NCI-H69 (cell line): ENCODE measurements at regions not wholly inside any gene's neighbourhood (a gene's known extent, or its start where the extent isn't known, plus 50 kb on each side); places are given as distances from the start of the nearest gene placed in this dataset.
"Not testable (repeated sequence)": the region's sequence is repeated elsewhere in the genome, so short reads cannot be mapped to it uniquely, and the experiment has no call there.

ENCODE experiments used
- DNase-seq: peaks from one replicate; lab custom pipeline; 2025; lab: John Stamatoyannopoulos, UW

DNA sequence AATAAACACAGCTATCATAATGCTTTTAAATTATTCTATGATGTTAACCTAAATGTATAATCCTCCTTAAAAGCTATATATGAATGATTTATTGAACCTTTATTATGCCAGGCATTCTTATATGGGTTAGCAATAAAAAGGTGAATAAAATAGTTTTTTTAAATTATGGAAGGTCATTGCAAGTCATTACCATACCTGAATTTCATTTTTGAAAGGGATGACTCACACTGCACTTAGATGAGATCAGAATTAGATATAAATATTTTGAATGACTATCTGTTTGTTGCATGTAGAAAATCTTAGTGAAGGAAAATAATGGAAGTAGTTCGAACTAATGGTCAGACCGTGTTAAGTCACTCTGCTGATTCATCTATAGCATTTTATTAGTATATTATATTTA, 822.3 kb downstream of the LUZP2 start:
- DNase-seq: no peak

DNA sequence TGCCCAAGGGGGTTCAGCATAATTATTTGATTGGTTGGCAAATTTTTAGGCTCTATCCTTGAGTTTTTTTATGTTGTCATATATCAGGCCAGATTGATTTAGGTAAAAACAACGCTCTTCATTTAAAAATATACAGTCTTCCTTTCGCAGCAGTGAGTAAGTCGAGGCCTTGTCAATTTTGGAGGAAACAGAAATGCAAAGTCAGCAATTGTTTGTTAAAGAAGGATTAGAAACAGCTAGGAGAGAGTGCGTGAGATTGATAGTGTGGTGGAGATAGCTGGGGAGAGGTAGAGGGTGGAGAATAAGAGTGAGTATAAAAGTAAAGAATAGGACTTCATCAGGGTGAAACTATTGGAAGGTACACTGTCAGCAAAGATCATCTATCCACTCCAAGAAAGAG, 830.8 kb downstream of the LUZP2 start:
- DNase-seq: no peak

DNA sequence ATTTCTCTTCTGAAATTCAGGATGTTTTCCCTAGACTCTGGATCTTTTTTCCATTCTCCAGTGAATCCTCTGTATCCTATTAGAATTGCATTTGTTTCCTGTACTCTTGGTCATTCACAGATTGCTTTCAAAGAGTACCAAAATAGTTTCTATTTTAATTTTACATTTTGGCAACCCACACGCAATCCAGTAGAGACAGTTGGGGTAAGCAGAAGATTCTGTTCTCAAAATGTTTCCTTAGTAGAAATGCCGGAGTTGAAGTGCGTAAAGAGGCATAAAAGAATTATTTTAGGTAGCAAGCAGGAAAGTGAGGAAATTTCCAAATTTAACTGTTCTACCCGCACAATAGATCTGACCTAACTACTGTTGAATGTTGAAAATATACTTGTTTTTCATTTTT, 842.4 kb downstream of the LUZP2 start:
- DNase-seq: no peak

DNA sequence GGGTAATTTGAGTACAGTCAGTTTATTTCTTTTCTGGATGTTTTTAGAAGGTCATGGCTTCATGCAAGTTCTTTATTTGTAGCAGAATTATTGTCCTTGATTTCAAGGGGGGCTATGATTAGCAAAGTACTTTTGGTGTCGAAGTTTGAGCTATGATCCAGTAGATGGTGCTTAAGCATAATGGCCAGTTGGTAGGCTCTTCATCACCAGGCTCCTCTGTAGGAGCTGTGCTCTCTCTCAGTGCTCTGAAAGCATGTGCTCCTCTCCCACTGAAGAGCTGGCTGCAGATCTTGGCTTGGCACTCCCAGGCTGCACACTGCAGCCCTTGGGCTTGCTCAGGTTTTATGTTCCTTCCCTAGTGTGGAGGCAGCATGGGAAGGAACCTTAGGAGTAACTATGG, 852.7 kb downstream of the LUZP2 start:
- DNase-seq: no peak

DNA sequence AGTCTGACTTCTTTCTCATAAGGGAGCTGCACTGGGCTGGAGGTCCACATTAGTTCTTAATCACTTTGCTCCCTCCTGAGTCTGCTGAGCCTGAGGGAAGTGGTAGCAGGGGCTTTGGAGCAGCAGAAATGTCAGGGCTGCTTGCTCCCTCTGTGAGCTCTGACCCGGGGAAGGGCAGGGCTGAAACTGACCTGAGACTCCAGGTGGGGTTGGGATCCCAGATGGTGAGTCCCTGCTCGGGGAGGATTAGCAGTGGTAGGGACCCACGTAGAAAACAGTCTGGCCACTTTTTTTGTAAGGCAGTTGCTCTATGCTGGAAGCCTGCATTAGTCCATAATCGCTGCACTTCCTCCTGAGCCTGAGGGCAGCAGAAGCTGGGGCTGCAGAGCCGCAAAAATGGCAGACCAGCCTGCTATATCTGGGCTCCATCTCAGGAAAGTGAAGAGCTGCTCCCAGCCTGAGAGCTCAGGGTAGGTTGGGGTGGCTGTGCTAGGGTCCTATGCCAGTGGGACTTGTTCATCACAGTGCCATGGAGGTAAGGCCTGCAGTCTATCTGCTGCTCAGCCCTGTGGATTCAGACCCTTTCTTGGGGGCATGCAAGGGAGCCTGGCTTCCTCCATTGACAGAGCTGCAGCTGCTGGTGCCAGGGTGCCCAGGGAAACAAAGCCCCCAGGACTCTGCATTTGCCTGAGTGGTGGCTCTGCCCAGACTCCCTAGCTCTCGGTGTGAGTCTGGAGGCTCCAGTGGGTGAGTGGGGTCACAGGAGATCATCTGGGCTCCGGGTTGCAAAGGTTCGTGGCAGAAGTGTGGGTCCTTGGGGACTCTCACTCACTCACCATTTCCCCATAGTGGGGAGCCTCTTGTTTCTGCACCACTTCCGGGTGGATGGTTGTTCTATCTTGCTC, 854.3 kb downstream of the LUZP2 start:
- no peak for DNase-seq

DNA sequence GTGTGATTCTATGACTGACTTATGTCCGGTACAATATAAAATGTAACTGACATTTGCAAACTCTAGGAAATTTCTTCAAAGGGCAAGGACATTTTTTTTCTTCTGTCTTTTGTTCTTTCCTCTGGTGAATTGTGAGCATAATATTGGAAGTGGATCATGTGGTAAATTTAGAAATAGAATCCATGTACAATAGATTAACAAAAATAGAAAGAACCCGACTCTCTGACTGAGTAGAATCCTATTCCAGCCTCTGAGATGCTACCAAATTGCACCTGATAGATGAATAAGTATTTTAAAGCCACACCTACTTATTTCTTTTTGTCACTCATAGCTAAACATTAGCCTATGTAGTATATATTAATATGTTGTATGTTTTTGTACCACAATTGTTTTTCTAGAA, 860.3 kb downstream of the LUZP2 start:
- no peak for DNase-seq

DNA sequence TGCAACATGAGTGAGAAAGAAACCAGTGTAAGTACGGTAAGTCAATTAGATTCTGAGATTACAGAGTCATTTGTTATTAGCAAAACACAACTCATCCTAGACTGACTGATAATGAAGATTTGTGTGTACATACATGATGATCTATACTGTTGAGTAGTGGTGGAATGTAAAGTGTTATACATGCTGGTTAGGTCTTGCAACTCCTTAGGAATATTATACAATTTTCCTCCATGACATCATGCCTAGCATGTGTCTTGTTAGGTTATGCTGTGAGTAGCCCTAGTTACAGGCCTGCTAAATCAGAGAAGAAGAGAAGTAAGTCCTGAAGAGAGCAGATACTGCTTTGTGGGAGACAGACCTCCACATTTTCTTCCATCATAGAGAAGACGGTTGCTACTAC, 880.6 kb downstream of the LUZP2 start:
- no peak for DNase-seq

DNA sequence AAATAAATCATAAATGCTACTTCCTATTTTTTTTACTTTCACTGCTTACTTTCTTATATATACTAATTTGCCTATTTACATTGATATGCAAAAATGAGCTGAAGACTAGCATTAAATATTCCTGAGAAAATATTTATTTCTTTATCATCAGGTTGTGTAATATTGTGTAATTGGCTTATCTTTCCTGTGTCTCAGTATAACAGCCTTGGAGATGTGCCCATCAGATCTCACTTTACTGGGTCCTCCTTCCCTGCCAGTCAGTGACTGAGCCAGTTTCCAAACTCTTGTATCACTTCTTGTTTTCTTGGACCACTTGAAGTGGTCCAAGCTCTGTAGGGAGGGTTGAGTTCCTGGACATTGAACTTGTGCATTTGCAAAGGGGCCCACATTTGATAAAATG, 900.0 kb downstream of the LUZP2 start:
- no peak for DNase-seq

DNA sequence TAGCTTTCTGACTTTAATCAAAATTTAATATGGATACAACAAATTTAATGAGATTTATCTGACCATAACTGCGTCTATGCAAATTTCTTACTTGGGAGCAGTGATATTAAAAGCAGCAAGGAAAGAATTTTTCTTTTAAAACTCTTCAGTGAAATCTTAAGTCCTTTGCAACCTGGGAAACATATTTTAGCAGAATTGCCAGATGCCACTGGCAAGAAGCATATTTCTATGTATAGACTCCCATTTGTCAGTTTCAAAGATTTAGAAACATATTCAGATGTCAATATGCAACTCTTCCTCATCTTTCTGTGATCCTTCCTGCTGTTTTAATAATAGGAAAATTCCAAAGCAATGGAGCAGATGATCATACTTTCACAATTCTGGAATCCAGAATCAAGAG, 911.3 kb downstream of the LUZP2 start:
- no peak for DNase-seq

DNA sequence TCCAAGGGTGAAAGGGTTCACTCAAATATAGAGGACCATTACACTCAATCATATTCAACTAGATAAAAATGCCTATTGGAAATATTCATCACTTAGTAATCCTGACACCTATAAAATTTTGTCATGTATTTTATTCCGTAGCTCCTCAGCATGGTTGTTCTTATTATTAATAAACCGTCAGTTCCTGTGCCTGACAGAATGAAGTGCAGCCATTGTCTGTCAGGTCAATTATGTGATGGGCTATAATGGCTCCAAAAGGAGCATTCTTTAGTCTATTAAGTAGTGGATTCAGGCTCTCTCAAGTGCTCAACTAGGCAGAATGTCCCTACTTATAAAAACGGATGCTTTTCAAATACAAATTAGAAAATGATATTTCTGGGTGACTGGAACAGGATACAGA, 916.1 kb upstream of the ANO3 start:
- no peak for DNase-seq

DNA sequence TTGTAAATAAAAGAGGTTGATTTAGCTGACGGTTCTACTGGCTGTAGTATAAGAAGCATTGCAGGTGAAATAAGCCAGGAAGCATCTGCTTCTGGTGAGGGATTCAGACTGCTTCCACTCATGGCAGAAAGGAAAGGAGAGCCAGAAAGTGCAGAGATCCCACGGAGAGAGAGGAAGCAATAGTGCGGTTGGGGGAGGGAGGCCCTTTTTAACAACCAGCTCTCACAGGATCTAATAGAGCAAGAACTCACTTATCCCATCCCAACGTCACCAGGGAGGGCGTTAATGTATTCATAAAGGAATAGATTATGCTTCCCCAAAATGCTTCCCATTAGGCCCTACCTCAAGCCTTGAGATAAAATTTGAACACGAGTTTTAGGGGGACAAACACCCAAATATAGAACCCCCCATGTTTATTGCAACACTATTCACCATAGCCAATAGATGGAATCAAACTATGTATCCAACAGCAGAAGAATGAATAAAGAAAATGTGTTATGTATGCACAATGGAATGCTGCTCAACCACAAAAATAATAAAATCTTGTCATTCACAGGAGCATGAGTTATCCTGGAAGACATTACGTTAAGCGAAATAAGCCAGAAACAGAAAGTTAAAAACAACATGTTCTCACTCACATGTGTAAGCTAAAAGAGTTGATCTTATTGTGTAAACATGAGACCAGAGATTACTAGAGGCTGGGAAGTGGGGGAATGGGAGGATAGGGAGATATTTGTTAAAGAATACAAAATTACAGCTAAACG, 908.3 kb upstream of the ANO3 start:
- DNase-seq: no peak

DNA sequence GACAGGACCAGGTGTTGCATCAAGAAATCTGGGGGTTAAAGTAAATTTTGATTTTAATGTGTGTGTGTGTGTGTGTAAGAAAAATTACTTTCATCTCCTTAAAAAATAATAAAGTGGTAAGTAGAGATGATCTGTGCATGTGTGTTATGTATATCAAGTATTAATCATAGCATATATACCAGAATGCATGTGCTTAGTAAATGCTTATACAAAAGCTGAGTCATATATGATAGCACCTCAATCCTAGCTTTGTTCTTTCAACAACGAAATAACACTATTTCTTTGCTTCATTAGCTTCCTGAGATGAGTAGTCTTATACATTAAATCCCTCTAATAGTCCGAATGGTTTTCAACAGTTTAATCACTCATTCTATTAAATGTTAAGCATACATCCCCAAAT, 899.6 kb upstream of the ANO3 start:
- DNase-seq: no peak

DNA sequence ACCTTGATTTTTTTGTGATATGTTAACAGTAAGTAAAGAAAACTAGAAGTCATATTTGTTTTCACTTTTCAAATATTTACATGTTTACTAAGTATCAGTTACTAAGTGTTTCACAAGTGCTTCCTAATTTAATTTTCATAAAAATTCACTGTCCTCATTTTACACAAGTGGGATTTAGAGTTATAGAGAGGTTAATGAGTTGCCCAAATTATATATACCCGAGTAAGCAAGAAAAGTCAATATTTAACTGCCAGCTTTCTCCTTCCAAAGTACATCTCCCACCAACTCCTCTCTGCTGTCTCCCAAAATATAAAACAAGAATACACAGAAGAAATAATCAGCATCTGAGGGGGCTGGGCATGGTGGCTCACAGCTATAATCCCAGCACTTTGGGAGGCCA, 896.7 kb upstream of the ANO3 start:
- DNase-seq: no peak

DNA sequence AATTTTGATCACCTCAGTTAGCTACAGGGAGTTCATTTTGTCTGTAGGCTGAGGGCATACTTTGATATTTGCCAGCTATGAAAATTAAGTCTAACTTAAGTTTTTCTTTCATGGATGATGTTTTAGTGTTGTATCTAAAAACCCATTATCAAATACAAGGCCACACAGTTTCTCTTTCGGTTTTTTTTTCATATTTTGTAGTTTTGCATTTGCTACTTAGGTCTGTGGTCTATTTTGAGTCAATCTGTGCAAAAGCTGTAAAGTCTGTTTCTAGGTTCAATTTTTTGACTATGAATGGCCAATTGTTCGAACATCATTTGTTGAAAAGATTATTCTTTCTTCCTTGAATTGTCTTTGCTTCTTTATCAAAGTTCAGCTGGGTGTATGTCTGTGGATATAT, 895.6 kb upstream of the ANO3 start:
- no peak for DNase-seq

DNA sequence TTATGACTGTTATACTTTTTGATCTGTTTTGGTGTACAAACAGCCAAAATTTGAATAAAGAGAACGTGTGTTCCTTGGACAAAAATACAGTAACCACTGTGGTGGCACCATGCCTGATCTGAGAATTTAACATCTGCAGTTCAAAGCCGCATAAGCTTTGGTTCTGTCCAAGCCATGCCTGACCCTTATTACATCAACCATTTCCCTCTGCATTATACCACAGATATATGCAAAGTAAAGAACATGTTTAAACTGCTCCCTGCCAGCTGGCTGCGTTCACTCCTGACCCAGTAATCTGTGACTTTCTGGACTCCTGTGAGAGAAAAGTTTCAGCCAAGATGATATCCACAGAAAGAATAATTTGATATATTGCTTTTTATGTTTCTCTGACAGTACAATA, 890.5 kb upstream of the ANO3 start:
- no peak for DNase-seq

DNA sequence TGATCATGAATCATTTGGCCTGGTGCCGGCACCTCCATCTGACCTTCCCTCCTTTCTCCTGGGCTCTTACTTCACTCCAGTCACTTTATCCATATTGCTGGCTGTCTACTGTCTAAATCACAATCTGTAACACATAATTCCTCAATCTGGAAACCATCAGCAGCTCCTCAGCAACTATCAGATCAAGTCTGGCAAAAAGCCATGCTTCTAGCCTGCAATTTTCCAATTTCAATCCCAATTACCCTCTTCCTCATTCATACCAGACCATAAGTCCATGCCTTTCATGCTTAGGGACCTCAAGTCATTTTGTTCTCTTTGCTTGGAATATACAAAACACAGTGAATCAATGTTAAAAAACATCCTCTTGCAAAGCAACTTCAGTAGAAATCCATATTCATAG, 882.8 kb upstream of the ANO3 start:
- peak; percentile 14 for DNase-seq

DNA sequence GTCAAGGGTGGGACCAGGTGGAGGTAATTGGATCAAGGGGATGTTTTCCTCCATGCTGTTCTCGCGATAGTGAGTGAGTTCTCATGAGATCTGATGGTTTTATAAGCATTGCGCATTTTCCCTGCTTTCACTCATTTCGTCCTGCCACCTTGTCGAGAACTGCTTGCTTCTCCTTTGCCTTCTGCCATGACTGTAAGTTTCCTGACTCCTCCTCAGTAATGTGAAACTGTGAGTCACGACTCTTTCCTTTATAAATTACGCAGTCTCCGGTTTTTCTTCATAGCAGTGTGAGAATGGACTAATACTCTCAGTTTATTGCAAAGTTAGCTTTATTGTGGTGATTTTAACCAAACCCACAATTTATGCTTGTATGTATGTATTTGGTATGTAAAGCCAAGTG, 878.5 kb upstream of the ANO3 start:
- DNase-seq: no peak

DNA sequence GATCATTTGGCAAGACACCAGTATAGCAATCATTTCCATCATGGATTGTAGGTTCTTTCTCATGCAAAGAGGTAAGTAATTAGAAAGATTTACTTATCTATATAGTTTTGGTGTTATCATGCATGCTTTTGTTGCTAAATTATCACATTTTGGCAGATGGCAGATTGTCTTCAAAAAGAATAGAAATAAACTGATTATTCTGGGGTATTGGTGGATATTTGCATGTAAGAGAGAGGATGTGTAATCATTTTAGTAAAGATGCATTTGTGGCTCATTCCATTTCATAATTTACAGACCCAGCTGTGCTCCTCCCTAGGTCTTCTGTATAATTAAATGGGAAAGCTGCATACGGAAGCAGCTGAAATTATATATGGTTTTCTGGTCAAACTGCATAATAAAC, 875.7 kb upstream of the ANO3 start:
- DNase-seq: peak; percentile 3

DNA sequence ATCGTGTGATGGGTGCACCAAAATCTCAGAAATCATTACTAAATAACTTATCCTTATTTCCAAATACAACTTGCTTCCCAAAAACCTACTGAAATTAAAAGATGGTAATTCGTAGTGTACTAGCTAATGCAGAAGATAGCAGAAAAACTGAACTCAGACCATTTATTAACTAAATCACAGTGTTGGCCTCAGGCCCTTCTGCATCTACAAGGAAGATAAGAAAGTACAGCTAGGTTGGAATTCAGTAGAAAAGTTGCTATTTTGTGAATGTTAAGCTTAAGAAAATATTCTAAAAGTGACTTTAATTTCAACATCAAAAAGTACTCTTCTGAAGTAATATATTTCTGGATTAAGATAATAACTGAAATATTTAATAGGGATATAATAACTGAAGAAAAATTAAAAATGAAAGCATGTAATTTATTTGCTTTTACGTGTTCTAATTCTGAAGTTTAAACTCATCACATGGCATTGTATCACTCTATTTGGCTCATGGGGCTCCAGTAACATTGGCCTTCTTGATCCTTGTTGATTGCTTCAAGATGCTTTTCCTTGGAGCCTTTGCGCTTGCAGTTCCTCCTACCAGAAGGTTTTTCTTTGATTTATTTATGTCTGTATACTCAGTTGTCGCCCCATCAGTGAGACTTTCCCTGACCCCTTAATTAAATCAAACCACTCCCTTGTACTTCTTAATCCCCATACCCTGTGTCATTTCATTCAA, 847.9 kb upstream of the ANO3 start:
- DNase-seq: no peak

DNA sequence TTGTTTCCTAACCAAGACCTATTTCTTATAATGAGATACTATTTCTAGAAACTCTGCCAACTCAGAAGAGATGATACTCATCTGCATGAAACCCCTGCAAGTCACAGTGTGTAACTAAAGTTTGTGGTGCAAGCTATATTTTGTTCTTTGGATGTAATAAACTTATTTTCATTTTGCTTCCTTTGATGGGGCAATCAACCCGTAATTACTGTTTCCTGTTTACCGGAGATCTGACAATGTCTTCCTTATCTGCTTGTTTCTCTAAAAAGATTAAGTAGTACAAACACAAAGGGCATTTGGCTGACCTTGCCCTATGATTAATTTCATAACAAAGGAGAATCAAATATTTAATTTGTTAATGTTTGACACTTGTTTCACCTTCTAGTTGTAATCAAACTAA, 846.6 kb upstream of the ANO3 start:
- no peak for DNase-seq

DNA sequence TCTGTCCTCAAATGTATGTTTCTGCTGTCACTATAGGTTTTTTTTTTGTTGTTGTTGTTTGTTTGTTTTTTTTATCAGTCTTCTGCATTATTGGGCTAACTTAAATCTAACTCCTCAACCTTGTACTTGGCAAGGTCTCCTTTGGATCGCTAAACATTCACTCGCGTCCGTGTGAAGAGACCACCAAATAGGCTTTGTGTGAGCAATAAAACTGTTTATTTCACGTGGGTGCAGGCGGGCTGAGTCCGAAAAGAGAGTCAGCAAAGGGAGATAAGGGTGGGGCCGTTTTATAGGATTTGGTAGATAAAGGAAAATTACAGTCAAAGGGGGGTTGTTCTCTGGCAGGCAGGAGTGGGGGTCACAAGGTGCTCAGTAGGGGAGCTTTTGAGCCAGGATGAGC, 845.6 kb upstream of the ANO3 start:
- DNase-seq: not testable (repeated sequence)

DNA sequence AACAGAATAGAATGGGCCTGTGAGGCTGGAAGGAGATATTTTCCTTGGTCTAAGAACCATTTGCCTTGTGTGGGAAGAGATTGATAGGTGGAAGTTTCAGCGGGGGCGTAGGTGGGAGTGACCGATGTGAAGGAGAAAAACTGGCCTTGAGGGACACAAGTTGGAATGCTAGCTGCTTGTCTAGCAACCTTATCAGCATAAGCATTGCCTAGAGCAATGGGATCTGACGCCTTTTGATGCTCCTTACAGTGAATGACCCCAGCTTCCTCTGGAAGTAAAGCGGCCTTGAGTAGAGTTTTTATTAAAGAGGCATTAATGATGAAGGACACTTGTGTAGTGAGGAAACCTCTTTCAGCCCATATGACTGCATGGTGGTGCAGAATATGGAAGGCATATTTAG, 843.8 kb upstream of the ANO3 start:
- not testable (repeated sequence) for DNase-seq

DNA sequence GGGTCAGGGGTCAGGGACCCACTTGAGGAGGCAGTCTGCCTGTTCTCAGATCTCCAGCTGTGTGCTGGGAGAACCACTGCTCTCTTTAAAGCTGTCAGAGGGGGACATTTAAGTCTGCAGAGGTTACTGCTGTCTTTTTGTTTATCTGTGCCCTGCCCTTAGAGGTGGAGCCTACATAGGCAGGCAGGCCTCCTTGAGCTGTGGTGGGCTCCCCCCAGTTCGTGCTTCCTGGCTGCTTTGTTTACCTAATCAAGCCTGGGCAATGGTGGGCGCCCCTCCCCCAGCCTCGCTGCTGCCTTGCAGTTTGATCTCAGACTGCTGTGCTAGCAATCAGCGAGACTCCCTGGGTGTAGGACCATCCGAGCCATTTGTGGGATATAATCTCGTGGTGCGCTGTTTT, 830.5 kb upstream of the ANO3 start:
- DNase-seq: not testable (repeated sequence)
